NCI-H1092 (cell line): ENCODE measurements at regions not wholly inside any gene's neighbourhood (a gene's known extent, or its start where the extent isn't known, plus 50 kb on each side); places are given as distances from the start of the nearest gene placed in this dataset.
"Not testable (repeated sequence)": the region's sequence is repeated elsewhere in the genome, so short reads cannot be mapped to it uniquely, and the experiment has no call there.

Source experiments
- DNase-seq: peaks from one replicate; lab custom pipeline; 2025; lab: John Stamatoyannopoulos, UW

DNA sequence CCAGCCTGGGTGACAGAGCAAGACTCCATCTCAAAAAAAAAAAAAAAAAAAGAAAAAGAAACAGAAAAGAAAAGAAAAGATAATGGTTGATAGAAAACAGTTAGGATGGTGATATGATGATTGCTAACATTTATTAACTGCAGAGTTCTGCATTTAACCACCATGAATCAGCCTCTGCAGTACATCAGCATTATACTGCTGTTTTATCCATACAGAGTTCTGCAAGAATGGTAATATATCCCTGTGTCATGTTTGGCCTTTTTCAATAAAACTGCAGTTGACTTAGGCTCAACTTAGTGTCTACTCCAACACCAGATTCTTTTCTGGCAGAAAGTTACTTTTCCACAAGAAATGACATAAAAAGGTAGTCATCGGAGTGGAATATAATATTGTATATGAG lies 62.6 kb downstream of the DUSP6 start:
- DNase-seq, result no peak

DNA sequence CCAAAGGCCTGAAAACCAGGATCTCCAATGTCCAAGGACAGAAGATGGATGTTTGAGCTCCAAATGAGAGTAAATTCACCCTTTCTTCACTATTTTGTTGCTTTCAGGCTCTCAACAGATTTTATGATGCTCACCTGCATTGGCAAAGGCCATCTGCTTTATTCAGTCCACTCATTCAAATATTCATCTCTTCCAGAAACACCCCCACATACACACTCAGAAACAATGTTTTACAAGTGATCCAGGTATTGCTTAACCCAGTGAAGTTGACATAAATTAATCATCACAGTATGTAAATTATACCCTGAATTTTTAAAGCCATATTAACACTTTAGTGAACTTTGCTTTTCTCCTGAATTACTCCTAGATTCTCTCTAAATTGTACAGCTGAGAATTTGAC lies 63.3 kb downstream of the DUSP6 start:
- DNase-seq, result no peak

DNA sequence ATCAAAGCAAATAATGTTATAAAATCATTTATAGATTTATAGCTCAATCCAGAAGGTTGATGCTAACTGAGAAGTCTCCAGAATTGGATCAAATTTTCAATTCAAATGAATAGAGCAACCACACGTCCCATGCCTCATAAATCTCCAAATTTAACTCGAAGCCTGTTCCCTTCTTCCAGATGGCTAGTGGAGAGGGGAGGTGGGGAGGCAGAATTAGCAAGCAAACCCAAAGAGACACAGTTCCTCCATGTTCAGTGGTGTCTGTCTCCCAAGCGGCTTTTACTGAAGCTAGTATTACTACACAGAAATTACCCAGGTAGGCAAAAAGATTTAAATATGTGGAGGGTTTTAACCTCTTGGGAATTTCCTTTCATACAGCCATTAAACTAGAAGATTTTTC lies 65.8 kb downstream of the DUSP6 start:
- no peak for DNase-seq

DNA sequence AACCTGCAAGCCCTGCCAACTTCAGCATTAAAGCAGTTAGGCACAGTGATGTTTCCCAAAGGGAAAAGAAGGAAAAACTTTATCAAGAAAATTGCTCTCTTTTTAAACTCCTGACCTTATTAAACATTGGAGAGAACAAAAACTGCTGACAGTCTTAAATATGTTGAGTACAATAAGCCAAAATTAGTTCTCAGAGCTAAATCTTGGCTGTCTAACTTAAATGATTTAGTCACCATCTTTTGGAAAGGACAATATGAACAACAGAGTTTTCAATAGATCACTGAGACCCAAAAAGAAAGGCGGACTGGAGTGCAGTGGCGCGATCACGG lies 70.8 kb downstream of the DUSP6 start:
- no peak for DNase-seq

DNA sequence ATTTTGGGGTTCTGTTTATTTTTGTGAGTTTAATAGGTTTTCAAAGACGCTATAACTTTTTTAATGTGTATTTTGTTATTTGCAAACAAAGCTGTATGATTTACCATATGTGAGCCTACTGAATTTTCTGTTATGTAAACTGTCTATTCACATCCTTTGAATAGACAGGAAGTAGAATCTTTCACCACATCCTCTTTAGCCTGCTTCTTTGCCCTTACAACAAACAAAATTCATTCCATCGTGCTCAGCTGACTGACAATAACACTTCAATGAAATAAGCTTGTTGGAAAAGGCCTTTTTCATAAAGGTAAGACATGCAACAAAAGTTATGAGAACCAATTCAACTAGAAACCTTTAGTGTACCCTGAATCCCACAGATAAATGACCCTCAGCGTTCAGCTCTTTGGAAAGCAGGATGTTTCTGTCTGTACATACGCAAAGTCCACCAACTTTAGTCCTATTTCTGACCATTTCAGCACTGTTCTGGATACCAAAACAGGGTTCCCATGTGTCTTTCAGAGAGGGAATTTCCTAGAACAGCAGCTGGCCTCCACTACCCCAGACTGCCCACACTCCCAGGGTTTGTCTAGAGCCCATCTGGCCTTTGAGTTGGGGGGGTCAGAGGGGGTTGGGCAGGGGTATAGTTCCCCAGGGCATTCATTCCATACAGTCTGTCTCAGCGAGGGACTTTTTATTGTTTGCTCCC lies 71.3 kb downstream of the DUSP6 start:
- DNase-seq, result no peak

DNA sequence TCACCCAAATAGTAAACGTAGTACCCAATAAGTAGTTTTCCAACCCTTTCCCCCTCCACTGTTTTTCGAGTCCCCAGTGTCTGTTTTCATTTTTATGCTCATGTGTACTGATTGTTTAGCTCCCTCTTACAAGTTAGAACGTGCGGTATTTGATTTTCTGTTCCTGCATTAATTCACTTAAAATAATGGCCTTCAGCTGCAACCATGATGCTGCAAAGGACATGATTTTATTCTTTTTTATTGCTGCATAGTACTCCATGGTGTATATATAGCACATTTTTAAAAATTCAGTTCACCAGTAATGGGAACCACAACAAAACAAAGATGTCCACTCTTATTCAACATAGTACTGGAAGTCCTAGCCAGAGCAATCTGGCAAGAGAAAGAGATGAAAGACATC lies 72.8 kb downstream of the DUSP6 start:
- DNase-seq, result no peak

DNA sequence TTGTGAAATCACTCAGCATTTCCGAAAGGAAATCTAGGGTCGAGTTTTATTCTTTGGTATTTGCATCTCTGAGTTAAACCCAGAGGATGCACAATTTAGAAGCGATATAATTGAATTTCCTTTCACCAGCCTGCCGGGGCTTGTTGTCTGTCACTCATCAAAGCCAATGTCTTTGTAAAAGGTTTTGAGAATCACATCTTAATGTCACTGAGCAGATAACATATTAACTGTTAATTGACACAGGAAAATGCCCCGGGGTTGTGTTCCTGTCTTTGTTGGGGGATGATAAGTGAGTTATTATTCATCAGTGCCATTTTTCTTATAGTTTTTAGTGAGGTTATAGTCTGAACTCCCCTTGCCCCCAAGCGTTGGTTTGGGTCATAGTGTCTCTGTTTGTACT lies 73.4 kb downstream of the DUSP6 start:
- no peak for DNase-seq

DNA sequence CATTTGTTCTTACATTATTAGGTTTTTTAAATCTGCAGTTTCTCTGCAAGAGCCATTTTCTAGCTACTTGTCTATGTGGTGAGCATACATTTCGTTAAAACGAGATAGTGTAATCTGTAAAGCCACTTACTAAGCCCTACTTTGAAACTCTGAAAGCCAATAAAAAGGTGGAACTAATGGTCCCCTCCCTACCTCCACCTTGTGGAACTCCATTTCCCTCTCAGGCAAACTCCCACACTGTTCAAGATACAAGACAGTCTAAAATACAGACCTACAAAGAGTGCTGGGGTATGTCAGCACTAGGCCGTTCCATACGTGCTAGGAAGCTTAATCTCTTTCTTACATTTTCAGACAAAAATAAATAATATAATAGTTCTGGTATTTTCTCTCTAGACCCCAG lies 74.1 kb downstream of the DUSP6 start:
- DNase-seq, result no peak

DNA sequence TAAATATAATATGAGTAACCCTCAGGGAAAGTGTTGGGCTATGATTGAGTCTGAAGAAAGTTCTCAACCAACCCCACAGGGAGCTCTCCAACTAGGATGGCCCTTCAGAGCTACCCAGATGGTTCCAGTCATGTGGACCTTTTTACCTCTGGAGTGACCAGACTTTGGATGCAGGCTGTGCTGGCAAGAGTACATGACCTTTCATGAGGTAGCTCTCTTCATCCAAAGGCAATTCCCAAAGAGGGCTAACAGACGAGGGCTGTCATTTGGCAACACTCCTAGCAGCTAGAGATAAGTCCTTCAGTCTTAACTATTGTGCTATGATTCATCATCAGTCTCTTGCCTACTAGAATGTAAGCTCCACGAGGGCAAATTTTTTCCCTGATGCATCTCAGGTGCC lies 75.4 kb downstream of the DUSP6 start:
- no peak for DNase-seq

DNA sequence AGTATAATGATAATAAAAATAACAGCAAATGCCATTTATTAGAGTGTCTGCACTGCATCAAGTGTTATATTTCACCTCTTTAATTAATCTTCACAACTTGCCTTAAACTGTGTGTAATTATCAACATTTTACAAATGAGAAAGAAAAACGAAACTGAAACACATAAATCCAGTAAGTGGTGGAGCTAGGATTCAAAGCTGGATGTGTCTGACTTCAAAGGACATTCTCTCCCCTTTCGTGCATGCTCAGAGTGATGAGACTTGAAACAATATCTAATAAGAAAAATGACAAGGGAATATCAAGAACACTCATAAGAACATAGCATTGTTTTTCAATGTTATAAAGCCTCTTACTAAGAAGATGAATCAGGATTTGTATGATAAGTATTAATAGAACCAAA lies 78.8 kb downstream of the DUSP6 start:
- DNase-seq, result no peak

DNA sequence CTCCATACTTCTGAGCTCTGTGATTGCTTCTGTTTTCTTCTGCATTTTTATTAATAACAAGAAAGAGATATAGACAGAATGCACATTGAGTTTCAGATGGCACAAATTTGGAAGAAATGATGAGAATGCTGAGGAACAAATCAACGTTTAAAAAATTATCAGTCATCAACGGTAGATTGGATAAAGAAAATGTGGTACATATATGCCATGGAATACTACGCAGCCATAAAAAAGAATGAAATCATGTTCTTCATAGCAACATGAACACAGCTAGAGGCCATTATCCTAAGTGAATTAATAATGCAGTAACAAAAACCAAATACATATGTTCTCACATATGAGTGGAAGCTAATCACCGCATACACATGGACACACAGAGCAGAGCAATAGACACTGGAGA lies 81.8 kb downstream of the DUSP6 start:
- DNase-seq, result no peak

DNA sequence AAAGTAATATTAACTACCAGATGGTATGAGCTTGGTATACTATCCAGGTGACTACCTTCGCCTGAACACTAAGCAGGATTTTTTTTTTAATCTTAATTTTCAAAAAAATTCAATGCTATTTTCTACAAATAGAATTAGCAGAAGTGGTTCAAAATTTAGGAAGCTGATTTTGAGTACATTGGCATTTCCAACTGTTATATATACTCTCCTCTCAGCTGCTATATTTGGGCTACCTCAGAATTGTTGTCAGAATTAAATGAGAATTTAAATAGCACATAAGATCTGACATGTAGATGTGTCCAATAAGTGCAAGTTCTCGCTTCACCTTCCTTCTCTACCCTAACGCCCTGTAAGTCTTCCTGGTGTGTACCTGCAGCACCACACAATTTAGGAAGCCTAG lies 83.1 kb downstream of the DUSP6 start:
- no peak for DNase-seq

DNA sequence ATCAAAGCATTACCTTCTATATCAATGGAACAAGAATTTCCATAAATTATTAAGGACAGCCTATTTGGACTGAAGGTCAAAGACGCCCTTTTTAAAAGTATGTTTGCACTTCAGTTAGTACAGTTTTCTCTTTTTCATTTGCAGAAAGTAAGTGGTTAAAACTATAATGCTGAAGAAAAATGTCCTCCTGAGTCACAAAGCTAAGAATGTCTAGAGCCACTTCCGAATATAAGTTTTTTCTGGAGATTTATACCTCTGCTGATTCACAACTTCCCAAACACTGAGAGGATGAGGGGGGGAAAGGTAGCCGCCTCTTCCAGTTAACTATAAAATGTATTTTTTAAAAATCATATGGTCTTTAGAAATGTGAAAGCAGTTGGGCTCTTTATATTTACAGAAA lies 84.9 kb downstream of the DUSP6 start:
- DNase-seq, result no peak

DNA sequence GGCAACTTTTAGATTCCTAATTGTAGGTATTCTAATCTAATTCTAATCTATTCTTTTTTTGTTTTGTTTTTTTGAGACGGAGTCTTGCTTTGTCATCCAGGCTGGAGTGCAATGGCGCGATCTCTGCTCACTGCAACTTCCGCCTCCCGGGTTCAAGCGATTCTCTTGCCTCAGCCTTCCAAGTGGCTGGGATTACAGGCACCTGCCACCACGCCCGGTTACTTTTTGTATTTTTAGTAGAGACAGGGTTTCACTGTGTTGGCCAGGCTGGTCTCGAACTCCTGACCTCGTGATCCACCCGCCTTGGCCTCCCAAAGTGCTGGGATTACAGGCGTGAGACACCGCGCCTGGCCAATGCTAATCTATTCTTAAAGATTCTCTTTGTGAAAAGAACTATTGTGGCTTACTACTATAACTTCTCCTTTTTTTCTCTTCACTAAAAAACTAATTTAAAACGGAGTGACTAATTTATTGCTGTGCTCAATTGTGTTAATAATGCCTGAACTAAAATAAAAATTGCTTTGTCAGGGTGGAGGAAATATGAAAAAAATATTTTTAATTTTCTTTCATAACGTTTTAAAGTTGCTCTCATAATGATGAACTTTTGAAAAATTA lies 85.6 kb downstream of the DUSP6 start:
- not testable (repeated sequence) for DNase-seq

DNA sequence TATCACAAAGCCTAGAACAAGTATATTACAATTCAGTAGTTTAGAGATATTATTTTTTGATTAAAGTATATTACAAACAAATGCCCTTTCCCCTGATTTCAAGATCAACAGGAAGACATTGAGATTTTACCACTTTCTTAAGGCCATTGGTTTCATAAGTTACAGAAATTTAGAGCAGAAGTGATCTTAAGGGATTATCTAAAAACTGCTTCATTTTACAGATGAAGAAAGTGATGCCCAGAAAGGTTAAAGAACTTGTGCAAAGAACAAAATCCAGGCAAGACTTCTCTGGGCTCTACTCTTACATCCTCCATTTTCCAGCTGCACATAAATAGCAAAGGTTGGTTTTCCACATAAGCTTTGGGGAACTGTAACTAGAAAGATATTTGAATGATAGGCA lies 87.5 kb downstream of the DUSP6 start:
- DNase-seq, result no peak

DNA sequence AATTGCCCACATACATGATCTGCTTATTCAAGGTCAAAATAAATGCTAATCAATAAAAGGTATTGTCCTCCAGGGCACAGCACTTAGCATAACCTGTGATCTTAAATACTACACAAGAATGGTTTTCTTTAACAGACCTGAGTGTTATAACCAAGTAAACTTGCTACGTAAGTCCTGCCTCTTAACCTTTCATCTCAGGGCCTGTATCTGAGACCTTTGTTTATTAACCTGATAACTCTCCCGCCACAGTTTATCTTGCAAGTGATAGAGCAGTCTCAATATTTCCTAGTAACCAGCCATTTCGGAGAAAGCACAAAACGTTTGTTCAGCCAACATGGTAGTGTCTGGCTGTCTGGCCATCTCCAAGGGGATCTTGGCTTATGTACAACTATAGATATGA lies 88.4 kb downstream of the DUSP6 start:
- DNase-seq, result no peak

DNA sequence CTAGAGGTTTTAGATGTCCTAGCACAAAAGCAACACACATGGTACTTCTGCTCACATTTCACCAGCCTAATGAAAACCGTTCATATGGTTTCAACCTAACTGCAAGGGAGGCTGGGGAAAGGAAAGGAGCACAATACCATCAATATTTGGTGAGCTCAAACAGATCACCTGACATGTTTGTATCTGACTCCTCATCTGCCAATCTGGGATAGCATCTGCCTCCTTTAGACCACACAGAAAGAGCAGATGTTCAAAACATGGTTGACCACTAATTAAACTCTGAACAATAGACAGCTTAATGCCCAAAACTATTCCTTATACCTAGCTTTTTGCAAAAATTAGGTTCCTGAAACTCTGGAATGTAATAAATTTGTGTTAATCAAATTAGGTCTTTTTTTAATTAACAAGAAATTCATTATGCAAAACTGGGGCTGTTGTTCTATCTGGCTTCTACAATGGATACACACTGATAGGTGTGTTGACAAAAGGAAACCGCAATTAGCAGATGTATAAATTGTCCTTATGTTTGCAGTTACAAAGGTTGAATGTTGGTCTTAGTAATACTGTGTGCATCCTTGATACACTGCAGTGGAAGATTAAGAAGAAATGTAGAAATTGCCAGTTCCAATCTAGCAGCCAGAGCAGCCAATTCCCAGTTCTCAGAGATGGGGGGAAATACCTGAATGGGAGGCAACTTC lies 89.3 kb downstream of the DUSP6 start:
- no peak for DNase-seq

DNA sequence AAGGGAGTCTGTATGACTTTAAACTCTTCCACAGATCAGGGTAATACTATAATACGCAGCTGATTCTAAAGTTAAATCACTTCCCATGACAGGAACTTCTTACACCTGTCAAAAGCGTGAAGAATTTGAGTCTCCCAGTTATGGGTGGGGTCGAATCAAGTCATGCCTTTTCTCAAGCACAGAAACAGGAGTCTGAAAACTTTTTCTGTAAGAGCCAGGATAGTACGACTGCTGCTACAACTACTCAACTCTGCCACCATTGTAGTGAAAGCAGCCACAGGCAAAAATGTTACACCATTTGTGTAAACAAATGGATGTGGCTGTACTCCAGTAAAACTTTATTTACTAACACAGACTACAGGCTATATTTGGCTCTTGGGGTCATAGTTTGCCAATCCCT lies 90.3 kb downstream of the DUSP6 start:
- DNase-seq, result no peak

DNA sequence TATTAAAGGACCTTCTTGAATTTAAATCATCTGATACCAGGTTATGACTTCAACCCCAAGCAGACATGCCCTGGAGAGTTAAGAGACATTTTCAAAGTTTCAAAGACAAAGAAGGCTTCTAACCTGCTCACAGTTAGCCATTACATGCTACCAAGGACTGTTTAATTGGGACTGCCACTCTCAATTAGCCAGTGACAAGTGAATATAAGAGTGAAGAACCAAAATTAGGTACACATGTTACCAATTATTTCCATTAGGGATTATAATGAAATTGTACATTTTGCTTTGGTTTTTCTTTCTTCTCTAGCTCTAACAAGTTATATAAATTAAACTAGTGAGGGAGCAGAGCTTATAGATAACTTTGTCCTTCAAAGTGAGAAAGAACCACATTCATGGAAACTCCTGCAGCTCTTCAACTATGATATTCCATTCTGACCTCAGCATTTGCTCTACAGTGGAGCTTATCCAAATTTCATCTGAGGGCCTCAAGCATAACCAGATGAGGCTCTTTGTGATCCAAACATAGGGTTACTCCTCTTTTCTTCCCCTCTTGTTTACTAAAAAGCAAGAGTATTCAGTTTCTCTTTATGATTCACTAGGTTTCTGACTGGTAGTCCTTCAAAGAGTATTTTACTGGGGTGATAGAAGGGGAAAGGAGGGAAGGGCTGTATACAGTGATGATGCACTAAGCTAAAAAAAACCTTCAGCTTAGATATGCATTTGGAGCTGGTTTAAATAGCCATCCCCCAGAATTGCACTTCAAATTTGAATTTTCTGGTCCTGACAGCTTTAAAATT lies 91.3 kb downstream of the DUSP6 start:
- DNase-seq, result no peak

DNA sequence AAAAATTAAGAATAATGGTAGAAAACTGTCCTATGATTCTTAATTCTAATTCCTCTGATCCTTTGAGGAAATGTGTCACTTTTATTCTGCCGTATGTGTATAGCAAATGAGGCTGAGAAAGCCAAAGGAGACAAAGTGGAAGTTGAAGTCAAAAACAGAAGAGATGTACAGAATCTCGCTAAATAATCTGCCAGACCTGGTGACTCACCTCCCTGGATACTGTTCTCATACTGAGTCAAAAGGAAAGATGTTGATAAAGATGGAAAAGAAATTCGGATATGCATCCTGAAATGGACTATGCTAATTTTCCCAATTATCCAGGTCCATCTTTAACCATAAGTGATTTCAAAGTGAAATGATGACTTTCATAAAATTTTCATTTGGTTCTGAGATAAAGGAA lies 92.5 kb downstream of the DUSP6 start:
- DNase-seq, result no peak

DNA sequence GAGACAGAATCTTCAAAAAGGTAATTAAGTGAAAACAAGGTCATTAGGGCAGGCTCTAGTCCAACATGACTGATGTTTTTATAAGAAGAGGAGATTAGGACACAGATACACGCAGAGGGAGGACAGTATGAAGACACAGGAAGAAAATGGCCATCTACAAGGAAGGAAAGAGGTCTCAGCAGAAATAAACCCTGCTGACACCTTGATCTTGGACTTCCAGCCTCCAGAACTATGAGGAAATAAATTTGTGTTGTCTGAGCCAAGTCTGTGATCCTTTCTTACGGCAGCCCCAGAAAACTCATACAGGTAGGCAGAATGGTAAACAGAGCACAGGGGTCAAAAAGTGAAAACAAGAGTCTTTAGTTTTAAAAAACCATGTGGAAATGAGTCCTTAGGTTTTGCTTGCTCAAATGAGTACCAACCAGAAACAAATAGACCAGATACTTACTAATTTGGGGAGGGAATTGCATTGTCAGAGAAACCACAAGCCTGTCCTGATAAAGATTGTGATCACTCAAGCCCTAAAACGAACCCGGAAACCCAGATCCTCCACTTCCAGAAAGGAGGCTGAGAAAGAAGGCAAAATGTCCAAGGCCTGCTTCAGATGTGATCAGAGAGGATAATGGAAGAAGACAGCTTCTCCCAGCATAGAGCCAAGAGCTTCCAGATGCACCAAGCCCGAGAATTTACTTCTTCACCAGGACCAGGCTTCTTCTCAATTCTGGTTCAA lies 93.9 kb downstream of the DUSP6 start:
- no peak for DNase-seq

DNA sequence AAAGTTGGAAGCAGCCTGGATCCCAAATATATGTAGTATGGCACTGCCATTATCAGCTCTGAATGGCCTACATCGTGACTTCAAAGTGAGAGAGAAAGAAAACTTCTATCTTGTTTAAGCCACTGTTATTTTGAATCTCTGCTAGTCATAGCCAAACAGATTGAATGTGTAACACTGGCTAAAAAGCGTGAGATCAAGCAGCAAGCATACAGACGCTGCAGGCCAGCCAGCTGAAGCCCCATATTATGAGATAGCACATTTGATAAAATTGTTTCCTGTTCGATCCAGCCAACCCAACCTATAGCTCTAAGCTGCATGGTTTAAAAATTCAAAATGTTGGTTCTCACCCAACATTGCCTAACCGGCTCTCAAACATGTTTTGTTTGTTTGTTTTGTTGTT lies 95.0 kb downstream of the DUSP6 start:
- DNase-seq, result no peak
